NCI-H2107 treated with DMSO at 0.1 percent for 48 hours (cell line): ENCODE measurements at regions not wholly inside any gene's neighbourhood (a gene's known extent, or its start where the extent isn't known, plus 50 kb on each side); places are given as distances from the start of the nearest gene placed in this dataset.
"Not testable (repeated sequence)": the region's sequence is repeated elsewhere in the genome, so short reads cannot be mapped to it uniquely, and the experiment has no call there.

Source experiments
- DNase-seq: peaks from one replicate; lab custom pipeline; 2025; ENCODE audit not compliant: unreplicated experiment; lab: John Stamatoyannopoulos, UW

GRCh38 chr1:233722212-233722979, 108.5 kb downstream of the KCNK1 start:
- no peak for DNase-seq

DNA sequence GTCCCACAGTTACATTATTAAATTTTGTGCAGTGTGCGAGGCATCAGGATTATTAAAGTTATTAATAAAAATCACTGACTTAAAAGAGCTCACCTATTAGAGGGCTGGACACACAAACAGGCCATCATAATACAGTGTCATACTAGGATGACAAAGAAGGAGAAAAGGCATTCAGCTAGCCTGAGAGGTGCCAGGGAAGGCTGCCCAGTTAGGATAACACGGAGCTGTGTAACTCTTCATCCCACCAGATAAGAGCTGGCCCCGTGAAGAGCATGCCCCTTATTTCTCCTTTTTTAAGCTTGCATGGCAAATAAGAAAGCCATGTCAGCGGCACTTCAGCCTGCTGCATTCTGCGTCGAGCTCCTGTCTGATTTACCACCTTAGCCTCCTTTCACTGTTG, 109.5 kb downstream of the KCNK1 start:
- no peak for DNase-seq

DNA sequence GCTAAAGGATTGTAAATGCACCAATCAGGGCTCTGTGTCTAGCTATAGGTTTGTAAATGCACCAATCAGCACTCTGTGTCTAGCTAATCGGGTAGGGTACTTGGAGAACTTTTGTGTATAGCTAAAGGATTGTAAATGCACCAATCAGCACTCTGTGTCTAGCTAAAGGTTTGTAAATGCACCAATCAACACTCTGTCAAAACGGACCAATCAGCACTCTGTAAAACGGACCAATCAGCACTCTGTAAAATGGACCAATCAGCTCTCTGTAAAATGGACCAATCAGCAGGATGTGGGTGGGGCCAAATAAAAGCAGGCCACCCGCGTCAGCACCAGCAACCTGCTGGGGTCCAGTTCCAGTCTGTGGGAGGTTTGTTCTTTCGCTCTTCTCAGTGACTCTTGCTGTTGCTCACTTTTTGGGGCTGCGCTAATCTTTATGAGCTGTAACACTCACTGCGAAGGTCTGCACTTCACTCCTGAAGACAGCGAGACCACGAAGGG, 110.3 kb downstream of the KCNK1 start:
- DNase-seq, result not testable (repeated sequence)

DNA sequence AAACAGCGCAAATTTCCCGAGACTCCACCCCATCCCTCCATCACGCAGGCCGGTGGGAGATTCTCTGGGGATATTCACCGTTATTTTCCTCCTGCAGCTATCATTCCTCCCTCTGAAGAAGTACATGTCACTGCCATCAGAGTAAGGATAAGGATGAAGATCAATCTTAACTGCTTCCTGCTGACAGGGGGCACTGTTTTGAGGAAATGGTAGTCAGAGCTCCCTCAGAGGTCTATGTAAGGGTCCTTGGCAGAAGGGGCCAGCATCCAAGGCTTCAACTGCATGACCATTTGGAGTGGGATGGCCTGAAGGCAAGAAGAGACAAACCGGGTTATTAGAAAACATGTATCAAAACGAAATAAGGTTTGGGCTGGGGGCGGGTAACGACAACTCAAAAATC, 111.5 kb downstream of the KCNK1 start:
- no peak for DNase-seq

- DNase-seq, result no peak
These were observed 114.8 kb downstream of the KCNK1 start for GRCh38 chr1:233728721-233729120.

DNA sequence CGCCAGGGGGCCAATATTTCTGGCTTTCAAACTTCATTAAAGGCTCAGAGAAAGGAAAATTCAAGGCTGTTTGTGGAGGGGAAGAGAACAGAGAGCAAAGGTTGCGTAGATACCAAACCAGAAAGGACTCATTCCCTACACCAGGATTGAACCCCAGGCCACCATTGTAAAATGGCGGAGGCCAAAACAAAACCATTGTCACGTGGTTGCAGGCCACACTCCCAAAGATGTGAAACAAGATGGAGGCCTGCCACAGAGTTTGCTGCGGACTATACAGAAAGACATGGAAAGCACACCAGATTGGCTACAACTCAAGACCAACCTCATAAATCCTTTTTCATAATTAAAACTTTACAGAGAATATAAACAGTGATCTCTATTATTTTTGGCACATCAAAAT, 116.5 kb downstream of the KCNK1 start:
- no peak for DNase-seq

GRCh38 chr1:233730809-233731208, 116.9 kb downstream of the KCNK1 start:
- DNase-seq, result no peak

DNA sequence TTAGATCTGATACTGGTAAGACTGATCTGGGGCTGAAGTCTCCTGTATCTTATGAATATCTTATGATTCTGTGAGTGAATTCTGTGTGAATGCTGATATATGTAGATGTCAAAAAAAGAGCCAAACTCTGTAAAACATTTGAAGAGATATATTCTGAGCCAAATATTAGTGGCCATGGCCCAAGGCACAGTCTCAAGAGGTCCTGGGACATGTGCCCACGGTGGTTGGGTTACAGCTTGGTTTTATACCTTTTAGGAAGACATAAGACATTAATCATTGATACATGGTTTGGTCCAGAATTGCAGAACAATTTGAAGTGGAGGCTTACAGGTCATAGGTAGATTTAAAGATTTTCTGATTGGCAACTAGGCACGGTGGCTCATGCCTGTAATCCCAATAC, 118.3 kb downstream of the KCNK1 start:
- DNase-seq, result no peak

DNA sequence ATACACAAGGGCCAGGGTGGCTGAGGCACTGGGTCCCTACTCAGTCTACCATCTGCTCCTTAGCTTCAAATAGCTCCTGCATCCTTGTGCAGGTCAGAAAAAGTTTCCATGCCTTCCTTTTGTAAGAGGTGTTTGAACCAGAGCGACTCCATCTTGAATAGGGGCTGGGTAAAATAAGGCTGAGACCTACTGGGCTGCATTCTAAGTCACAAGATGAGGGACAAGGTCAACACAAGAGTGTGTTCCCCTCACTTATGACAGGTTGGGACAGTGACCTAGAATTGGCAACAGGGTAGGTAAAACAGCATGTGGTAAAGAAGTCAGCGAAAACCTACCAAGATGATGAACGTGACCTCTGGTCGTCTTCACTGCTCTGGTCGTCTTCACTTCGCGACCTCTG, 120.5 kb downstream of the KCNK1 start:
- DNase-seq, result no peak

DNA sequence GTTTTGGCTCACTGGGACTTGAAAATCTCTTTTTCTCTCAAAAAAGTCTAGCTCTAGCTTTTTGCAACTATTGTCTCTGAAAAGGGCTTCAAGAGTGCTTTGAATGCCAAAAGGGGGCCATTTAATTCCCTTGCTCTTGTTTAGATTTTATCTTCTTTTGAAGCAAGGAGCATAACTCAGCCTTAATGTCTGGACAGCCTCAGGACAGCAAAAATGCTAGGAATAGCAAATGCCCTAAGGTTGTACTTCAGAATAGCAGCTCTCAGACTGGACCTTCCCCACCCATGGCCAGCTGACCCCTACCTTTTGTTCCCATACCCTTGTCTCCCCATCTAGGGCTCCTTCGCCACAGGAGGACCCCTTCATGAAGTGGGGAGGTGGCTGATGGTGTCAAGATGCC, 121.4 kb downstream of the KCNK1 start:
- no peak for DNase-seq

GRCh38 chr1:233735847-233736246, 121.9 kb downstream of the KCNK1 start:
- no peak for DNase-seq

DNA sequence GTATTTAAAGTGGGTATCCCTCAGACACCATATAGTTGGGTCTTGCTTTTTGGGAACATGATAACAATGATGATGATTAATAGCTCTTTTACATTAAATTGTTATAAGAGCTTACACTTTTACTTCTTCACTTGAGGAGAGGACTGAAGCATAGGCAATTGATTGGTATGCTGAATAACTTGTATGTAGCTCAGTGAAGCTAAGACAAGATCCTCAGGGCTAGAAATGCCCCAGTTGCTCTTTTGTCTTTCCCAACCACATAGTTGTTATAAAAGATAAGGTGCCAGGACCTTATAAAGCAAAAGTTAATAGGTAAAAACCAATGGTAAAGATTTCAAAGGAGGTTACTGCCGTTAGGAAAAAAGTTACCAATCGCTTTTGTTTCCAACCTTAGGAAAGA, 123.4 kb downstream of the KCNK1 start:
- no peak for DNase-seq

DNA sequence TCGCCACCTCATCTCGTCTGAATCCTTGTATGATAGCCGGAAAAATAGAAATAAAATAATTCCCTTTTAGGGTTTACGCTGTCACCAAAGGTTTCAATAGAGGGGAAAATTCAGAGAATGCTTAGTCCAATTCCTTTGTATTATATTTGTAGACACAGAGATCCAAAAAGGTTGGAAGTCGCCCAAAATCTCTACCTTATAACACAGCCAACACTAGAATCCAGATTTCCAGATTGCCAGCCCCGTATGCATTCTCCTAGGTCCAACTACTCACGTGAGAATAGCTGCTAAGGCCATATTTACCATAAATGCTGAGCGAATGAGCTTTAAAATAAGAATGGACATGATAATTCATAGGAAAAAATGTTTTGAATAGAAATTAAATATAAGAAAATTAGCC, 124.5 kb downstream of the KCNK1 start:
- no peak for DNase-seq

- no peak for DNase-seq
These were observed 124.9 kb downstream of the KCNK1 start for GRCh38 chr1:233738850-233739249.

DNA sequence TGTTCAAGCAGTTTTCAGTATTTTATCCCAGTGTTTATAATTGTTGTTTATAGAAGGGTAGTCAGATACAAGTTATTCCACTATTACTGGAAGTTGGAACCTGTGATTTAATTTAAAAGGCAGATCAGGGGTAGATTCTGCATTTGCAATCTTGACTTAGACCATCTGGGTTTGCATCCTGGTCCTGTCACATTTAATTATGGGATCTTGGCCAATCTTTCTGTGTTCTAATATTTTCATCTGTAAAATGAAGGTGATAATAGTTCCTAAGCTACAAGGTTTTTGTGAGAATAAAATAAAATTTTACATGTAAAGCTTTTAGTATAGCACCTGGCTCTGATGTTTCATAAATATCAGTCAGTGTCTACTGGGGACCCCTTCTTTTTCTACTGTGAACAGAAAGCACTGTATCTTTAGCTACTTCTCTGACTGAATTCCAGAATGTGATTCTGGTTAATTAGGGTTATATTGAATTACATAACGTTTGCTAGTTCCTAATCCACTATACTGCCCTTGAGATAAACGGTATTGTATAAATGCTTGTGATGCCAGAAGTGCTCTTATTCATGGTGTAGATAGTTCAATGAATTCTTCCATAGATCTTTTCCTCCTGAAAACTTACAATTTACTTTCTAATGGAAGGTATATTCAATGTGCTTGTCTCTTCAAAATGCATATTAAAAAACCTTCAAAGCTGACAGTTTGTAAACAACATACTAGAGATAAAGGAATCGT, 131.0 kb downstream of the KCNK1 start:
- no peak for DNase-seq

DNA sequence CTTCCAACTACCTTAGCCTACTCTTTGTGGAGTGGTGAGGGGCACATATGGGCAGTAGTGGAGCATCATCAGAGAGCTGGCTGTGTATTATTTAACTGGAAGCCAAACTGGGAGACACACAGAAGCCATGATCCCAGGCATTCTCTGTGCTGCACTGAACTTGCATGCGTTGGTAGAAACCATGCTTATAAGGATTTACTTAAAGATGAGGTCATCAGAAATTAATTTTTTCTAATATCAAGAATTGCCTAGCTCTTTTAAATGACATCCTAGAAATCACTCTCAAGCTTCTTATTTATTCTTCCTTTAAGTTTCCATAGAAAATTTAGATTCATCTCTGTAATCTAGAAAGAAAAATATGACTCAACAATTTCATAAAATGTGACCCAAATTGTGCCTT, 136.2 kb downstream of the KCNK1 start:
- no peak for DNase-seq

GRCh38 chr1:233759665-233760064, 144.8 kb upstream of the SLC35F3 start:
- DNase-seq, result no peak

DNA sequence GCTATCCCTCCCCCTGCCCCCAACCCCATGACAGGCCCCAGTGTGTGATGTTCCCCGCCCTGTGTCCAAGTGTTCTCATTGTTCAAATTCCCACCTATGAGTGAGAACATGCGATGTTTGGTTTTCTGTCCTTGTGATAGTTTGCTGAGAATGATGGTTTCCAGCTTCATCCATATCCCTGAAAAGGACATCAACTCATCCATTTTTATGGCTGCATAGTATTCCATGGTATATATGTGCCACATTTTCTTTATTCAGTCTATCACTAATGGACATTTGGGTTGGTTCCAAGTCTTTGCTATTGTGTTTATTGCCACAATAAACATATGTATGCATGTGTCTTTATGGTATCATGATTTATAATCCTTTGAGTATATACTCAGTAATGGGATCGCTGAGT, 140.2 kb upstream of the SLC35F3 start:
- DNase-seq, result not testable (repeated sequence)

DNA sequence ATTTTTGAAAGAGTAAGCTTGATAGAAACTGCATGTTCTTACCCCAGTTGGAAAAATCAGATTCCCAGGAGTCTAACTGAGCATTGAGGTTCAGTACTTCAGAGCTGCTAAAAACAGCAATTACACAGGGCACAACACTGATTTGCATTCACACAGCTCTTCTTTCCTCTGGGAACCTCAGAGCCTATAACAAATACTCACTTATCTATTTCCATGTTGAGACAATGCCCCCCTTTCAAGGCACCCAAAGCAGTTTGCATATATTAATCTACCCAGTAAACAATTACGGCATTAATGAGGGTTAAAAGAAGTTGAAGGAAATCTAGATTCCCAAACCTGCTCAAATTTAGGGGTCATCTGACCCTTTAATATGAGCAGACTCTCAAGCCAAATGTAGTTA, 126.9 kb upstream of the SLC35F3 start:
- DNase-seq, result no peak

DNA sequence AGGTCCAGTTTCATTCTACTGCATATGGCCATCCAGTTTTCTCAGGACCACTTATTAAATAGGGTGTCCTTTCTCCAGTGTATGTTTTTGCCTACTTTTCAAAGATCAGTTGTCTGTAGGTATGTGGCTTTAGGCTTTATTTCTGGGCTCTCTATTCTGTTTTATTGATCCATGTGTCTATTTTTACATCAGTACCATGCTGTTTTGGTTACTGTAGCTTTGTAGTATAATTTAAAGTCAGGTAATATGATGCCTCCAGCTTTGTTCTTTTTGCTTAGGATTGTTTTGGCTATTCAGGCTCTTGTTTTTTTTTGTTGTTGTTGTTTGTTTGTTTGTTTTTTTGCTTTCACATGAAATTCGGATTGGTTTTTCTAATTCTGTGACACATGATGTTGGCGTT, 124.4 kb upstream of the SLC35F3 start:
- no peak for DNase-seq

GRCh38 chr1:233782937-233783586, 121.4 kb upstream of the SLC35F3 start:
- no peak for DNase-seq

DNA sequence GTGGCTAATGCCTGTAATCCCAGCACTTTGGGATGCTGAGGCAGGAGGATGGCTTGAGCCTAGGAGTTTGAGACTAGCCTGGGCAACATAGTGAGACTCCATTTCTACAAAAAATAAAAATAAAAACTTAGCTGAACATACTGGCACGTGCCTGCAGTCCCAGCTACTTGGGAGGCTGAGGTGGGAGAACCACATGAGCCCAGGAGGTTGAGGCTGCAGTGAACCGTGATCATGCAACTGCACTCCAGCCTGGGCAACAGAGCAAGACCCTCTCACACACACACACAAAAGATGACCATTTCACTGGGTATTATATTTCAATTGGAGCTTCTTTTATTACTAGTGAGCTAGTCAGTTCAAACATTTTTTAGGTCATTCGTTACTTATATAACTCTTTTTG, 116.9 kb upstream of the SLC35F3 start:
- DNase-seq, result no peak
